ENCODE measurements at regions not wholly inside any gene's neighbourhood (a gene's known extent, or its start where the extent isn't known, plus 50 kb on each side); places are given as distances from the start of the nearest gene placed in this dataset.

DNA sequence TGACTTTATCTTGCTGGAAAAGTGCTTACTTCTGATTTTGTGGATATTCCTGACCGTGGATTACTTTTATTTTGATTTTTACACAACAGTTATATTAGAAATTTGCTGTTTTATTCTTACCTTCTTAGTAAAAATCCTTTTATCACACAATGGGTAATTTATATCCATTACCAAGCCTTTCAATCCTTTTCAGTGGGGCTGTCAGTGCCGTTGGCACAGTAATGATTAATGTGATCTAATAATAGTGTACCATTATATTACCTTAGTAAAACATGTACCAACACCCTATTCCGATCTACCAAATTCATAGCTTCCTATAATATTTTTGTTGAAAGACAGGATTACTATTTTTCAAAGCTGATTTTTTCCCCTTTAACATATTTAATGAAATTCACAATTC is 87.3 kb upstream of the ZNF536 start:
- Histone ChIP-seq H3K27me3 (ENCODE audit: control insufficient read depth in 4 of 4, insufficient read depth in 4 of 4, low read length in 3 of 4) (peaks cover 0 to 4% (median 0%) of the 10 kb centered on the region in 4 donors), H3K4me1 (ENCODE audit: control insufficient read depth in 4 of 4, insufficient read depth in 4 of 4, low read length in 3 of 4) (no peaks in the 10 kb centered on the region), H3K36me3 (ENCODE audit: control insufficient read depth in 4 of 4, insufficient read depth in 3 of 4, low read depth in 1 of 4, low read length in 3 of 4) (no peaks in the 10 kb centered on the region), H3K9ac (ENCODE audit: low read depth in 1 of 2, low read length in 2 of 2) (no peak overlapping the region), H3K4me3 (ENCODE audit: low read depth in 1 of 3, low read length in 3 of 3) (no peak overlapping the region), H3K27ac (ENCODE audit: low read depth in 1 of 2, low read length in 2 of 2) (no peak overlapping the region), H3K9me3 (ENCODE audit: control insufficient read depth in 4 of 4, low read length in 3 of 4) (no peaks in the 10 kb centered on the region)
- TF ChIP-seq SP1 (IDR thresholded peaks at IDR 0.05) (no peak), GABPA (IDR thresholded peaks at IDR 0.05 in 1 of 2, conservative IDR thresholded peaks at IDR 0.05 in 1 of 2) (no peak), FOXA1 (IDR thresholded peaks at IDR 0.05) (no peak), EGR1 (IDR thresholded peaks at IDR 0.05; ENCODE audit: low read depth in 2 of 2) (no peak), JUND (IDR thresholded peaks at IDR 0.05) (no peak), YY1 (IDR thresholded peaks at IDR 0.05) (no peak), TAF1 (conservative IDR thresholded peaks at IDR 0.05) (no peak), RAD21 (IDR thresholded peaks at IDR 0.05) (no peak)
- TF ChIP-seq, protein P1, sequence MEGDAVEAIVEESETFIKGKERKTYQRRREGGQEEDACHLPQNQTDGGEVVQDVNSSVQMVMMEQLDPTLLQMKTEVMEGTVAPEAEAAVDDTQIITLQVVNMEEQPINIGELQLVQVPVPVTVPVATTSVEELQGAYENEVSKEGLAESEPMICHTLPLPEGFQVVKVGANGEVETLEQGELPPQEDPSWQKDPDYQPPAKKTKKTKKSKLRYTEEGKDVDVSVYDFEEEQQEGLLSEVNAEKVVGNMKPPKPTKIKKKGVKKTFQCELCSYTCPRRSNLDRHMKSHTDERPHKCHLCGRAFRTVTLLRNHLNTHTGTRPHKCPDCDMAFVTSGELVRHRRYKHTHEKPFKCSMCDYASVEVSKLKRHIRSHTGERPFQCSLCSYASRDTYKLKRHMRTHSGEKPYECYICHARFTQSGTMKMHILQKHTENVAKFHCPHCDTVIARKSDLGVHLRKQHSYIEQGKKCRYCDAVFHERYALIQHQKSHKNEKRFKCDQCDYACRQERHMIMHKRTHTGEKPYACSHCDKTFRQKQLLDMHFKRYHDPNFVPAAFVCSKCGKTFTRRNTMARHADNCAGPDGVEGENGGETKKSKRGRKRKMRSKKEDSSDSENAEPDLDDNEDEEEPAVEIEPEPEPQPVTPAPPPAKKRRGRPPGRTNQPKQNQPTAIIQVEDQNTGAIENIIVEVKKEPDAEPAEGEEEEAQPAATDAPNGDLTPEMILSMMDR (IDR thresholded peaks at IDR 0.05; ENCODE audit: low read depth, low read length, missing input control): no peak
- TF ChIP-seq, protein P2, sequence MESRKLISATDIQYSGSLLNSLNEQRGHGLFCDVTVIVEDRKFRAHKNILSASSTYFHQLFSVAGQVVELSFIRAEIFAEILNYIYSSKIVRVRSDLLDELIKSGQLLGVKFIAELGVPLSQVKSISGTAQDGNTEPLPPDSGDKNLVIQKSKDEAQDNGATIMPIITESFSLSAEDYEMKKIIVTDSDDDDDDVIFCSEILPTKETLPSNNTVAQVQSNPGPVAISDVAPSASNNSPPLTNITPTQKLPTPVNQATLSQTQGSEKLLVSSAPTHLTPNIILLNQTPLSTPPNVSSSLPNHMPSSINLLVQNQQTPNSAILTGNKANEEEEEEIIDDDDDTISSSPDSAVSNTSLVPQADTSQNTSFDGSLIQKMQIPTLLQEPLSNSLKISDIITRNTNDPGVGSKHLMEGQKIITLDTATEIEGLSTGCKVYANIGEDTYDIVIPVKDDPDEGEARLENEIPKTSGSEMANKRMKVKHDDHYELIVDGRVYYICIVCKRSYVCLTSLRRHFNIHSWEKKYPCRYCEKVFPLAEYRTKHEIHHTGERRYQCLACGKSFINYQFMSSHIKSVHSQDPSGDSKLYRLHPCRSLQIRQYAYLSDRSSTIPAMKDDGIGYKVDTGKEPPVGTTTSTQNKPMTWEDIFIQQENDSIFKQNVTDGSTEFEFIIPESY (IDR thresholded peaks at IDR 0.05): no peak
- TF ChIP-seq, protein P3, sequence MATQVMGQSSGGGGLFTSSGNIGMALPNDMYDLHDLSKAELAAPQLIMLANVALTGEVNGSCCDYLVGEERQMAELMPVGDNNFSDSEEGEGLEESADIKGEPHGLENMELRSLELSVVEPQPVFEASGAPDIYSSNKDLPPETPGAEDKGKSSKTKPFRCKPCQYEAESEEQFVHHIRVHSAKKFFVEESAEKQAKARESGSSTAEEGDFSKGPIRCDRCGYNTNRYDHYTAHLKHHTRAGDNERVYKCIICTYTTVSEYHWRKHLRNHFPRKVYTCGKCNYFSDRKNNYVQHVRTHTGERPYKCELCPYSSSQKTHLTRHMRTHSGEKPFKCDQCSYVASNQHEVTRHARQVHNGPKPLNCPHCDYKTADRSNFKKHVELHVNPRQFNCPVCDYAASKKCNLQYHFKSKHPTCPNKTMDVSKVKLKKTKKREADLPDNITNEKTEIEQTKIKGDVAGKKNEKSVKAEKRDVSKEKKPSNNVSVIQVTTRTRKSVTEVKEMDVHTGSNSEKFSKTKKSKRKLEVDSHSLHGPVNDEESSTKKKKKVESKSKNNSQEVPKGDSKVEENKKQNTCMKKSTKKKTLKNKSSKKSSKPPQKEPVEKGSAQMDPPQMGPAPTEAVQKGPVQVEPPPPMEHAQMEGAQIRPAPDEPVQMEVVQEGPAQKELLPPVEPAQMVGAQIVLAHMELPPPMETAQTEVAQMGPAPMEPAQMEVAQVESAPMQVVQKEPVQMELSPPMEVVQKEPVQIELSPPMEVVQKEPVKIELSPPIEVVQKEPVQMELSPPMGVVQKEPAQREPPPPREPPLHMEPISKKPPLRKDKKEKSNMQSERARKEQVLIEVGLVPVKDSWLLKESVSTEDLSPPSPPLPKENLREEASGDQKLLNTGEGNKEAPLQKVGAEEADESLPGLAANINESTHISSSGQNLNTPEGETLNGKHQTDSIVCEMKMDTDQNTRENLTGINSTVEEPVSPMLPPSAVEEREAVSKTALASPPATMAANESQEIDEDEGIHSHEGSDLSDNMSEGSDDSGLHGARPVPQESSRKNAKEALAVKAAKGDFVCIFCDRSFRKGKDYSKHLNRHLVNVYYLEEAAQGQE (IDR thresholded peaks at IDR 0.05): no peak
- 66% methylated on average over 3 of the region's 3 CpGs for WGBS
- no peak for DNase-seq (ENCODE audit: low spot score)

DNA sequence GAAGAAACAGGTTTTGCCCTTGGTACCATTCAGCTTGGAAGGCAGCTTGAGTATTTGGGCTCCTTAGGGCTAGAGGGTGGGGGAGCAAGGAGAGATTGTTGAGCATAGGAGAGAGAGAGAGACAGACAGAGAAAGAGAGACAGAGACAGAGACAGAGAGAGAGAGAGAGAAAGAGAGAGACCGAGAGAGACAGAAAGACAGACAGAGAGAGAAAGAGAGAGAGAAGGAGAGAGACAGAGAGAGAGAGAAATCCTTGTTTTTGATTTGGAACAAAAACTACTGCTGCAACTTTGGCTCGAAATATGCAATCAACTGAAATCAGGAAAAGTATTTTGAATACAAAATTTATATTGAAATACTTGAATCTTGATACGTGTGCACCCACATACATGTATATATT is 85.8 kb upstream of the ZNF536 start:
- H3K27me3 ChIP-seq (ENCODE audit: control insufficient read depth in 4 of 4, insufficient read depth in 4 of 4, low read length in 3 of 4): peaks cover 0 to 4% (median 0%) of the 10 kb centered on the region in 4 donors
- H3K9me3 ChIP-seq (ENCODE audit: control insufficient read depth in 4 of 4, low read length in 3 of 4): no peaks in the 10 kb centered on the region
- no peaks in the 10 kb centered on the region for H3K4me1 ChIP-seq (ENCODE audit: control insufficient read depth in 4 of 4, insufficient read depth in 4 of 4, low read length in 3 of 4)
- no peaks in the 10 kb centered on the region for H3K36me3 ChIP-seq (ENCODE audit: control insufficient read depth in 4 of 4, insufficient read depth in 3 of 4, low read depth in 1 of 4, low read length in 3 of 4)
- TF ChIP-seq FOXA2 (IDR thresholded peaks at IDR 0.05) (no peak), HNF4G (IDR thresholded peaks at IDR 0.05) (no peak), GABPA (IDR thresholded peaks at IDR 0.05 in 1 of 2, conservative IDR thresholded peaks at IDR 0.05 in 1 of 2) (no peak), SP1 (IDR thresholded peaks at IDR 0.05) (no peak), YY1 (IDR thresholded peaks at IDR 0.05) (no peak), RXRA (IDR thresholded peaks at IDR 0.05) (no peak), JUND (IDR thresholded peaks at IDR 0.05) (no peak), RAD21 (IDR thresholded peaks at IDR 0.05) (no peak), EGR1 (IDR thresholded peaks at IDR 0.05; ENCODE audit: low read depth in 2 of 2) (no peak)
- TF ChIP-seq, protein P2 (IDR thresholded peaks at IDR 0.05): no peak
- TF ChIP-seq, protein P4, sequence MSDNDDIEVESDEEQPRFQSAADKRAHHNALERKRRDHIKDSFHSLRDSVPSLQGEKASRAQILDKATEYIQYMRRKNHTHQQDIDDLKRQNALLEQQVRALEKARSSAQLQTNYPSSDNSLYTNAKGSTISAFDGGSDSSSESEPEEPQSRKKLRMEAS (IDR thresholded peaks at IDR 0.05): no peak
- H3K4me3 ChIP-seq (ENCODE audit: low read depth in 1 of 3, low read length in 3 of 3): no peak overlapping the region
- 66% methylated on average over 3 of the region's 3 CpGs for WGBS
- no peak overlapping the region for H3K9ac ChIP-seq (ENCODE audit: low read depth in 1 of 2, low read length in 2 of 2)
- H3K27ac ChIP-seq (ENCODE audit: low read depth in 1 of 2, low read length in 2 of 2): no peak overlapping the region
- no peak for DNase-seq (ENCODE audit: low spot score)

Data from liver (tissue), 8 donors.